Iris pigment epithelial cell (primary cell): ENCODE measurements at regions not wholly inside any gene's neighbourhood (a gene's known extent, or its start where the extent isn't known, plus 50 kb on each side); places are given as distances from the start of the nearest gene placed in this dataset.

Experiments used
- DNase-seq: peaks from one replicate; pipeline ENCODE4 v3.0.0-alpha.2; 2011; ENCODE audit warnings: low read depth

GRCh38 chr10:131651674-131652437 lies 249.0 kb upstream of the PPP2R2D start:
- DNase-seq: no peak

GRCh38 chr10:131652438-131653139 lies 248.2 kb upstream of the PPP2R2D start:
- no peak for DNase-seq

- DNase-seq: no peak
These were observed 247.7 kb upstream of the PPP2R2D start for GRCh38 chr10:131653140-131653539.

GRCh38 chr10:131653554-131654470 lies 247.0 kb upstream of the PPP2R2D start:
- no peak for DNase-seq

- DNase-seq: no peak
These were observed 246.2 kb upstream of the PPP2R2D start for GRCh38 chr10:131654471-131655087.

GRCh38 chr10:131655101-131655849 lies 245.5 kb upstream of the PPP2R2D start:
- DNase-seq: no peak

- DNase-seq: no peak
These were observed 244.8 kb upstream of the PPP2R2D start for GRCh38 chr10:131656009-131656408.

GRCh38 chr10:131656431-131656841 lies 244.4 kb upstream of the PPP2R2D start:
- no peak for DNase-seq

GRCh38 chr10:131657318-131657984 lies 243.4 kb upstream of the PPP2R2D start:
- no peak for DNase-seq

GRCh38 chr10:131657985-131658330 lies 242.8 kb upstream of the PPP2R2D start:
- DNase-seq: no peak

- DNase-seq: no peak
These were observed 242.2 kb upstream of the PPP2R2D start for GRCh38 chr10:131658476-131659110.

GRCh38 chr10:131660427-131660826 lies 240.4 kb upstream of the PPP2R2D start:
- no peak for DNase-seq

- no peak for DNase-seq
These were observed 238.0 kb upstream of the PPP2R2D start for GRCh38 chr10:131662851-131663250.

GRCh38 chr10:131663351-131663750 lies 237.5 kb upstream of the PPP2R2D start:
- DNase-seq: no peak

GRCh38 chr10:131666091-131666490 lies 234.7 kb upstream of the PPP2R2D start:
- no peak for DNase-seq

GRCh38 chr10:131667047-131667446 lies 233.8 kb upstream of the PPP2R2D start:
- no peak for DNase-seq

GRCh38 chr10:131667561-131667960 lies 233.2 kb upstream of the PPP2R2D start:
- no peak for DNase-seq

- DNase-seq: no peak
These were observed 231.9 kb upstream of the PPP2R2D start for GRCh38 chr10:131668903-131669302.

GRCh38 chr10:131669838-131670237 lies 231.0 kb upstream of the PPP2R2D start:
- no peak for DNase-seq

- DNase-seq: no peak
These were observed 230.5 kb upstream of the PPP2R2D start for GRCh38 chr10:131670341-131670740.
